C4-2B (cell line): ENCODE measurements at regions not wholly inside any gene's neighbourhood (a gene's known extent, or its start where the extent isn't known, plus 50 kb on each side); places are given as distances from the start of the nearest gene placed in this dataset.

Experiments
- CTCF ChIP-seq: fragments of 450-650 bp; conservative IDR thresholded peaks from 2 replicates; pipeline ENCODE4 v1.5.1; 2017; ENCODE audit warnings: mild to moderate bottlenecking
- ZFX ChIP-seq: fragments of 450-650 bp; IDR thresholded peaks from 2 replicates; pipeline ENCODE4 v1.6.1; 2017

GRCh38 chr15:26065723-26066122, 202.6 kb upstream of the ATP10A start:
- TF ChIP-seq CTCF (no peak), ZFX (no peak)
